ENCODE measurements at regions not wholly inside any gene's neighbourhood (a gene's known extent, or its start where the extent isn't known, plus 50 kb on each side); places are given as distances from the start of the nearest gene placed in this dataset.

- Histone ChIP-seq H3K9me3 (ENCODE audit: control insufficient read depth, low read length) (no peaks in the 10 kb centered on the region), H3K4me1 (ENCODE audit: control insufficient read depth, insufficient read depth, low read length) (no peaks in the 10 kb centered on the region), H3K9ac (ENCODE audit: extremely low read depth, low read length, poor library complexity, severe bottlenecking) (no peak overlapping the region), H3K27me3 (ENCODE audit: control insufficient read depth, insufficient read depth, low read length, poor library complexity, severe bottlenecking) (no peaks in the 10 kb centered on the region), H3K27ac (ENCODE audit: low read depth, low read length) (no peak overlapping the region), H3K36me3 (ENCODE audit: control insufficient read depth, insufficient read depth, low read length) (no peaks in the 10 kb centered on the region), H3K4me3 (ENCODE audit: low read length) (no peak overlapping the region)
- Mint-ChIP-seq H3K4me1 (no peaks in the 10 kb centered on the region), H3K4me3 (no peak overlapping the region), H3K9me3 (no peaks in the 10 kb centered on the region), H3K27me3 (ENCODE audit: insufficient read depth) (no peaks in the 10 kb centered on the region), H3K36me3 (ENCODE audit: low read depth) (peaks cover 2% of the 10 kb centered on the region), H3K27ac (no peak overlapping the region)
- no peak for DNase-seq
- 88 to 100% methylated on average over 4 to 5 of the region's 5 CpGs for WGBS, 2 experiments (ENCODE audit: insufficient coverage in 1 of 2, insufficient read length in 1 of 2)
- TF ChIP-seq CTCF (conservative IDR thresholded peaks at IDR 0.05), result no peak
Measured at GRCh38 chr4:14265651-14266050, 638.1 kb upstream of the BOD1L1 start.

GRCh38 chr4:14267373-14268060, 640.0 kb upstream of the BOD1L1 start:
- no peak for TF ChIP-seq CTCF (conservative IDR thresholded peaks at IDR 0.05)
- H3K36me3 ChIP-seq (ENCODE audit: control insufficient read depth, insufficient read depth, low read length), result no peaks in the 10 kb centered on the region
- H3K4me1 ChIP-seq (ENCODE audit: control insufficient read depth, insufficient read depth, low read length), result no peaks in the 10 kb centered on the region
- H3K4me3 ChIP-seq (ENCODE audit: low read length), result no peak overlapping the region
- peak overlapping the region; percentile 81 for H3K27ac ChIP-seq (ENCODE audit: low read depth, low read length)
- no peaks in the 10 kb centered on the region for H3K9me3 ChIP-seq (ENCODE audit: control insufficient read depth, low read length)
- H3K27me3 ChIP-seq (ENCODE audit: control insufficient read depth, insufficient read depth, low read length, poor library complexity, severe bottlenecking), result no peaks in the 10 kb centered on the region
- no peaks in the 10 kb centered on the region for H3K36me3 Mint-ChIP-seq (ENCODE audit: low read depth)
- H3K9me3 Mint-ChIP-seq, result no peaks in the 10 kb centered on the region
- no peak overlapping the region for H3K27ac Mint-ChIP-seq
- DNase-seq, result no peak
- H3K9ac ChIP-seq (ENCODE audit: extremely low read depth, low read length, poor library complexity, severe bottlenecking), result no peak overlapping the region
- H3K27me3 Mint-ChIP-seq (ENCODE audit: insufficient read depth), result no peaks in the 10 kb centered on the region
- 80 to 88% methylated on average over 1 to 9 of the region's 9 CpGs for WGBS, 2 experiments (ENCODE audit: insufficient coverage in 1 of 2, insufficient read length in 1 of 2)
- no peak overlapping the region for H3K4me3 Mint-ChIP-seq
- no peaks in the 10 kb centered on the region for H3K4me1 Mint-ChIP-seq

GRCh38 chr4:14269824-14270223, 642.3 kb upstream of the BOD1L1 start:
- H3K27ac ChIP-seq (ENCODE audit: low read depth, low read length), result no peak overlapping the region
- H3K4me1 Mint-ChIP-seq, result peaks cover 17% of the 10 kb centered on the region
- no peak for TF ChIP-seq CTCF (conservative IDR thresholded peaks at IDR 0.05)
- H3K27me3 Mint-ChIP-seq (ENCODE audit: insufficient read depth), result no peaks in the 10 kb centered on the region
- H3K36me3 ChIP-seq (ENCODE audit: control insufficient read depth, insufficient read depth, low read length), result no peaks in the 10 kb centered on the region
- no peak overlapping the region for H3K9ac ChIP-seq (ENCODE audit: extremely low read depth, low read length, poor library complexity, severe bottlenecking)
- no peaks in the 10 kb centered on the region for H3K9me3 Mint-ChIP-seq
- H3K9me3 ChIP-seq (ENCODE audit: control insufficient read depth, low read length), result no peaks in the 10 kb centered on the region
- H3K4me3 Mint-ChIP-seq, result no peak overlapping the region
- no peaks in the 10 kb centered on the region for H3K27me3 ChIP-seq (ENCODE audit: control insufficient read depth, insufficient read depth, low read length, poor library complexity, severe bottlenecking)
- H3K36me3 Mint-ChIP-seq (ENCODE audit: low read depth), result no peaks in the 10 kb centered on the region
- no peaks in the 10 kb centered on the region for H3K4me1 ChIP-seq (ENCODE audit: control insufficient read depth, insufficient read depth, low read length)
- H3K27ac Mint-ChIP-seq, result no peak overlapping the region
- 83% methylated on average over 3 of the region's 3 CpGs; no CpG with 5 or more reads in 1 of the 2 experiments for WGBS, 2 experiments (ENCODE audit: insufficient coverage in 1 of 2, insufficient read length in 1 of 2)
- H3K4me3 ChIP-seq (ENCODE audit: low read length), result no peak overlapping the region
- DNase-seq, result no peak
